ENCODE measurements at regions not wholly inside any gene's neighbourhood (a gene's known extent, or its start where the extent isn't known, plus 50 kb on each side); places are given as distances from the start of the nearest gene placed in this dataset.

- TF ChIP-seq CTCF (IDR thresholded peaks at IDR 0.05) (no peak), POLR2A (IDR thresholded peaks at IDR 0.05) (no peak)
Measured at GRCh38 chr2:204171432-204172144, 235.0 kb downstream of the ICOS start.

All from lower leg skin (tissue), 3 donors.